Chondrocyte (in vitro differentiated cells): ENCODE measurements at regions not wholly inside any gene's neighbourhood (a gene's known extent, or its start where the extent isn't known, plus 50 kb on each side); places are given as distances from the start of the nearest gene placed in this dataset.

Source experiments
- DNase-seq: peaks from one replicate; pipeline ENCODE4 v3.0.0; 2021; ENCODE audit warnings: mixed read lengths, low spot score
- H3K27ac Mint-ChIP-seq: one replicate; pipeline ENCODE4 v1.8.0; 2021; ENCODE audit warnings: mild to moderate bottlenecking, moderate library complexity, mixed read lengths; ENCODE audit not compliant: unreplicated experiment
- H3K27me3 Mint-ChIP-seq: 2 replicates; pipeline ENCODE4 v1.8.0; 2021; ENCODE audit warnings: low read depth, mixed read lengths
- H3K36me3 Mint-ChIP-seq: 2 replicates; pipeline ENCODE4 v1.8.0; 2021; ENCODE audit warnings: low read depth, mixed read lengths
- H3K4me1 Mint-ChIP-seq: 2 replicates; pipeline ENCODE4 v1.8.0; 2021; ENCODE audit warnings: low read depth, mild to moderate bottlenecking, mixed read lengths
- H3K4me3 Mint-ChIP-seq: one replicate; pipeline ENCODE4 v1.8.0; 2021; ENCODE audit warnings: mild to moderate bottlenecking, moderate library complexity, mixed read lengths; ENCODE audit not compliant: unreplicated experiment
- H3K9me3 Mint-ChIP-seq: 2 replicates; pipeline ENCODE4 v1.8.0; 2021; ENCODE audit warnings: low read depth, mixed read lengths
- CTCF ChIP-seq: fragments of 200-600 bp; sonication (generic); IDR thresholded peaks from 2 replicates; pipeline ENCODE4 v1.5.0; 2021; ENCODE audit warnings: antibody characterized with exemption, mild to moderate bottlenecking, moderate library complexity

- no peaks in the 10 kb centered on the region for H3K27me3 Mint-ChIP-seq
- peak; percentile 46 for DNase-seq
- H3K4me3 Mint-ChIP-seq, result no peak overlapping the region
- H3K36me3 Mint-ChIP-seq, result no peaks in the 10 kb centered on the region
- TF ChIP-seq CTCF, result no peak
- H3K4me1 Mint-ChIP-seq, result peaks cover 54% of the 10 kb centered on the region
- H3K27ac Mint-ChIP-seq, result no peak overlapping the region
- H3K9me3 Mint-ChIP-seq, result no peaks in the 10 kb centered on the region
These were observed 152.4 kb downstream of the TOMM20 start for GRCh38 chr1:234975941-234976860.

GRCh38 chr1:234975122-234975940, 153.3 kb downstream of the TOMM20 start:
- TF ChIP-seq CTCF, result no peak
- no peak overlapping the region for H3K4me3 Mint-ChIP-seq
- DNase-seq, result peak; percentile 43
- no peaks in the 10 kb centered on the region for H3K36me3 Mint-ChIP-seq
- H3K9me3 Mint-ChIP-seq, result no peaks in the 10 kb centered on the region
- H3K4me1 Mint-ChIP-seq, result peaks cover 54% of the 10 kb centered on the region
- H3K27me3 Mint-ChIP-seq, result no peaks in the 10 kb centered on the region
- H3K27ac Mint-ChIP-seq, result no peak overlapping the region

- Mint-ChIP-seq H3K4me1 (peaks cover 52% of the 10 kb centered on the region), H3K27me3 (no peaks in the 10 kb centered on the region), H3K27ac (no peak overlapping the region)
These were observed 155.0 kb downstream of the TOMM20 start for GRCh38 chr1:234973426-234974250.

GRCh38 chr1:234972411-234973191, 156.0 kb downstream of the TOMM20 start:
- Mint-ChIP-seq H3K27ac (no peak overlapping the region), H3K36me3 (no peaks in the 10 kb centered on the region), H3K4me3 (no peak overlapping the region), H3K4me1 (peaks cover 46% of the 10 kb centered on the region), H3K9me3 (no peaks in the 10 kb centered on the region), H3K27me3 (no peaks in the 10 kb centered on the region)
- DNase-seq, result no peak
- TF ChIP-seq CTCF, result no peak

More at GRCh38 chr1:234973426-234974250, 155.0 kb downstream of the TOMM20 start:
- Mint-ChIP-seq H3K4me3 (no peak overlapping the region), H3K9me3 (no peaks in the 10 kb centered on the region), H3K36me3 (no peaks in the 10 kb centered on the region)
- no peak for DNase-seq
- TF ChIP-seq CTCF, result no peak
